PC-3 (cell line): ENCODE measurements at regions not wholly inside any gene's neighbourhood (a gene's known extent, or its start where the extent isn't known, plus 50 kb on each side); places are given as distances from the start of the nearest gene placed in this dataset.

ENCODE experiments used
- ATAC-seq: fragments of 200-7000 bp; cut with Tn5 transposase; 2 replicates; pipeline ENCODE4 v1.9.1; 2020; ENCODE audit warnings: mild to moderate bottlenecking, moderate library complexity
- BruUV-seq: library from RNA; stranded (reverse); fragments of 400-500 nt; replicated peaks from 2 replicates; lab custom pipeline; 2021; lab: Mats Ljungman, UMichigan
- CTCF ChIA-PET: fragments of 300-600 bp; sonication (Branson Sonifier 250); formaldehyde crosslinking; loops from one replicate; lab custom pipeline; 2022; ENCODE audit warnings: antibody characterized with exemption; lab: Charles Lee
- POLR2A ChIA-PET: fragments of 300-600 bp; sonication (Branson Sonifier 250); formaldehyde crosslinking; loops from one replicate; lab custom pipeline; 2022; ENCODE audit warnings: antibody characterized with exemption; ENCODE audit not compliant: unreplicated experiment; lab: Charles Lee
- DNase-seq: peaks from one replicate; pipeline ENCODE4 v3.0.0-alpha.2; 2015
- H2AFZ ChIP-seq: fragments of 300-600 bp; sonication (generic); 2 replicates; pipeline ENCODE4 v1.6.0; 2016; ENCODE audit warnings: antibody characterized with exemption, low read length
- H3F3A ChIP-seq: fragments of 300-600 bp; sonication (generic); one replicate; pipeline ENCODE4 v1.6.0; 2017; ENCODE audit warnings: antibody characterized with exemption, low read length, control low read depth, mild to moderate bottlenecking; ENCODE audit not compliant: unreplicated experiment
- H3K27ac ChIP-seq: fragments of 300-600 bp; sonication (generic); 2 replicates; pipeline ENCODE4 v1.5.1; 2016; ENCODE audit warnings: mild to moderate bottlenecking, low read length
- H3K27me3 ChIP-seq: fragments of 300-600 bp; sonication (generic); 2 replicates; pipeline ENCODE4 v1.6.1; 2016; ENCODE audit warnings: low read length, mixed read lengths
- H3K36me3 ChIP-seq: fragments of 300-600 bp; sonication (generic); 2 replicates; pipeline ENCODE4 v1.6.1; 2016; ENCODE audit warnings: low read depth, mixed run types, low read length, mixed read lengths
- H3K4me1 ChIP-seq: fragments of 300-600 bp; sonication (generic); 2 replicates; pipeline ENCODE4 v1.5.1; 2016; ENCODE audit warnings: low read length; ENCODE audit not compliant: insufficient read depth
- H3K4me2 ChIP-seq: fragments of 300-600 bp; sonication (generic); 2 replicates; pipeline ENCODE4 v1.6.0; 2016; ENCODE audit warnings: low read length
- H3K4me3 ChIP-seq: fragments of 300-600 bp; sonication (generic); 2 replicates; pipeline ENCODE4 v1.5.1; 2016; ENCODE audit warnings: mild to moderate bottlenecking, low read length, mixed read lengths
- H3K79me2 ChIP-seq: fragments of 300-600 bp; sonication (generic); 2 replicates; pipeline ENCODE4 v1.6.1; 2017; ENCODE audit warnings: low read length, mixed read lengths
- H3K9ac ChIP-seq: fragments of 300-600 bp; sonication (generic); 2 replicates; pipeline ENCODE4 v1.6.0; 2016; ENCODE audit warnings: mild to moderate bottlenecking, low read length
- H3K9me2 ChIP-seq: fragments of 300-600 bp; sonication (generic); replicated peaks from 2 replicates; pipeline ENCODE4 v1.6.1; 2016; ENCODE audit warnings: mixed run types, low read length, mixed read lengths
- H3K9me3 ChIP-seq: fragments of 300-600 bp; sonication (generic); 2 replicates; pipeline ENCODE4 v1.6.1; 2016; ENCODE audit warnings: low read length, mixed read lengths
- H4K20me1 ChIP-seq: fragments of 300-600 bp; sonication (generic); 2 replicates; pipeline ENCODE4 v1.6.1; 2016; ENCODE audit warnings: low read length, mixed read lengths
- EZH2 ChIP-seq: fragments of 300-600 bp; sonication (generic); IDR thresholded peaks from one replicate; pipeline ENCODE4 v1.6.1; 2017; ENCODE audit warnings: antibody characterized with exemption, mild to moderate bottlenecking, low read length; ENCODE audit not compliant: unreplicated experiment
- EZH2phosphoT487 ChIP-seq: fragments of 300-600 bp; sonication (generic); IDR thresholded peaks from 2 replicates; pipeline ENCODE4 v1.6.1; 2018; ENCODE audit warnings: mild to moderate bottlenecking, antibody characterized with exemption, low read length, borderline replicate concordance
- intact Hi-C: fragments of 100-400 bp; cut with micrococcal nuclease; formaldehyde crosslinking; loops from 2 replicates; pipeline ENCODE4 v1.9.0; 2023
- TF ChIP-seq, protein P1 (sequence below): fragments of 300-600 bp; sonication (generic); conservative IDR thresholded peaks from 2 replicates; pipeline ENCODE4 v1.5.1; 2017; ENCODE audit warnings: antibody characterized with exemption, low read depth, mild to moderate bottlenecking, low read length

DNA sequence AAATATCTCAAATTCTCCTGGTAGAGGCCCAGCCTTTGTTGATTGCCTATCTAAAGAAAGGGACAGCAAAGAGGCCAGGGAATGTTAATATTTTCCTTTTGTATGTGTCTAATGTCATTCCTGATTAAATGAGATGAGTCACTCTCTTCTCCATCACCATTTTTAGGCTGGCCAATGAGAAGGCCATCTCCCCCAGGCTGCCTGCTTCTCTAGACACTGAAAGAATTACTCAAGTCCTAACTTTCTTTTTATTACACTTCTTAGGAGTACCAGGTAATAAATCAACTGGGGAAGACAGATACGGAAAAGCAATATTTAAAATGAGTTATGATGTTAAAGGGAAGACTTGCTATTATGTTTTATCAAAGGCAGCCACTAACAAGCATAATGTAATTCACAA is 259.2 kb upstream of the SORL1-AS1 start:
- TF ChIP-seq EZH2phosphoT487 (no peak), EZH2 (no peak)
- TF ChIP-seq, protein P1, sequence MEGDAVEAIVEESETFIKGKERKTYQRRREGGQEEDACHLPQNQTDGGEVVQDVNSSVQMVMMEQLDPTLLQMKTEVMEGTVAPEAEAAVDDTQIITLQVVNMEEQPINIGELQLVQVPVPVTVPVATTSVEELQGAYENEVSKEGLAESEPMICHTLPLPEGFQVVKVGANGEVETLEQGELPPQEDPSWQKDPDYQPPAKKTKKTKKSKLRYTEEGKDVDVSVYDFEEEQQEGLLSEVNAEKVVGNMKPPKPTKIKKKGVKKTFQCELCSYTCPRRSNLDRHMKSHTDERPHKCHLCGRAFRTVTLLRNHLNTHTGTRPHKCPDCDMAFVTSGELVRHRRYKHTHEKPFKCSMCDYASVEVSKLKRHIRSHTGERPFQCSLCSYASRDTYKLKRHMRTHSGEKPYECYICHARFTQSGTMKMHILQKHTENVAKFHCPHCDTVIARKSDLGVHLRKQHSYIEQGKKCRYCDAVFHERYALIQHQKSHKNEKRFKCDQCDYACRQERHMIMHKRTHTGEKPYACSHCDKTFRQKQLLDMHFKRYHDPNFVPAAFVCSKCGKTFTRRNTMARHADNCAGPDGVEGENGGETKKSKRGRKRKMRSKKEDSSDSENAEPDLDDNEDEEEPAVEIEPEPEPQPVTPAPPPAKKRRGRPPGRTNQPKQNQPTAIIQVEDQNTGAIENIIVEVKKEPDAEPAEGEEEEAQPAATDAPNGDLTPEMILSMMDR: no peak
- H3K4me2 ChIP-seq: no peak overlapping the region
- CTCF ChIA-PET: no interaction called here

DNA sequence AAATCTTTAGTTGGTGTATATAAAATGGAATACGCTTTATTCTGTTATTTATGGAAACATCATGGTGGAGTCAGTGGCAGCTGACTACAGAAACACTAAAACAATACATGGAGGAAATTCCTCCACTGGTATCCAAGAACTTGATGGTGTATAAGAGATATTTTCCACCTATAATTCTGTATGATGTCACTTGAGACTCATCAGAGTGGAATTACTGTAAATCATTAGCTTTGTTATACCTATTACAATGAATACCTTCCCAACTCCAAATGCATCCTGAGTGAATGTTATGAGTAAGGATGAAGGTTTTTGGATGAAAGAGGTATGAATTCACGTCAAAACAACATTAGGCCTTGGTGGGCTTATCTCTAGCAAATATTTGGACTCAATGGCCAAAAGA is 258.5 kb upstream of the SORL1-AS1 start:
- Histone ChIP-seq H3K27me3 (no peaks in the 10 kb centered on the region; the same call in 1 of the 2 replicates), H3K9me3 (no peaks in the 10 kb centered on the region), H3K79me2 (no peaks in the 10 kb centered on the region), H3K4me3 (no peak overlapping the region), H3F3A (no peaks in the 10 kb centered on the region), H3K36me3 (no peaks in the 10 kb centered on the region), H3K4me2 (no peak overlapping the region), H3K9ac (no peak overlapping the region), H3K9me2 (no peaks in the 10 kb centered on the region), H3K4me1 (no peaks in the 10 kb centered on the region), H4K20me1 (no peaks in the 10 kb centered on the region), H3K27ac (no peak overlapping the region), H2AFZ (no peak overlapping the region)
- ATAC-seq (no peak), DNase-seq (peak; percentile 30)
- ChIA-PET CTCF (no interaction called here), POLR2A (no interaction called here)
- TF ChIP-seq, protein P1: no peak
- TF ChIP-seq EZH2 (no peak), EZH2phosphoT487 (no peak)
- intact Hi-C loops: no loop called here
- BruUV-seq: no TSS peak

More for the DNA sequence above, 259.2 kb upstream of the SORL1-AS1 start:
- H2AFZ ChIP-seq: no peak overlapping the region
- no peak for DNase-seq
- no peaks in the 10 kb centered on the region for H4K20me1 ChIP-seq
- H3K9ac ChIP-seq: no peak overlapping the region
- H3K9me2 ChIP-seq: no peaks in the 10 kb centered on the region
- POLR2A ChIA-PET: no interaction called here
- no peaks in the 10 kb centered on the region for H3F3A ChIP-seq
- no TSS peak for BruUV-seq
- H3K27me3 ChIP-seq: no peaks in the 10 kb centered on the region; the same call in 1 of the 2 replicates
- no peaks in the 10 kb centered on the region for H3K79me2 ChIP-seq
- H3K9me3 ChIP-seq: no peaks in the 10 kb centered on the region
- H3K4me3 ChIP-seq: no peak overlapping the region
- intact Hi-C loops: no loop called here
- no peak overlapping the region for H3K27ac ChIP-seq
- no peak for ATAC-seq
- no peaks in the 10 kb centered on the region for H3K36me3 ChIP-seq
- H3K4me1 ChIP-seq: no peaks in the 10 kb centered on the region

DNA sequence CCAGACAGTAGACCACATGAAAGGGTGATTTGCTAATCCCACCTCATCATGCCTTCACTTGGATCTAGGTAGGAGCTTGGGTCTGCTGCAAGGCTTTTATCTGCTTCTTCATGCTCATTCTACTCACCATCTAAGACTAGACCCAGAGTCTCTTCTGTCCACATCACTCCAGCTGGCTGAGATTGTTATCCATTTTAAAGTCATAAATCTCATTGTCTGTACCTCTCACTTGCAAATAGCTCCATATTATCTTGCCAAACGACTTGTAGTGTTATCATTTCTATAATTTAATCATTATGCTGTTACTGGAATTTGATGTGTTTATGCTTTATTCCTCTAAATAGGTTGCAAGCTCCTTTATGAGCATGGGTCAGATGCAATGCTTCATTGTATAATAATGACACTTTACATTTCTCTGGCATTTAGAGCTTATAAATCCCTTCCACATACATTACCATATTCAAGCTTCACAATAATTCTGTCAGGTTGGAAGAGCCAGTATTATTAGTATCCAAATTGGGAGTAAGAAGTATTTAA is 254.2 kb upstream of the SORL1-AS1 start:
- intact Hi-C loops: no loop called here
- no peak overlapping the region for H3K27ac ChIP-seq
- no peak overlapping the region for H3K4me3 ChIP-seq
- H3K36me3 ChIP-seq: no peaks in the 10 kb centered on the region
- no peaks in the 10 kb centered on the region for H3F3A ChIP-seq
- H4K20me1 ChIP-seq: no peaks in the 10 kb centered on the region
- ChIA-PET POLR2A (no interaction called here), CTCF (no interaction called here)
- DNase-seq (no peak), ATAC-seq (no peak)
- no peak overlapping the region for H3K9ac ChIP-seq
- no peaks in the 10 kb centered on the region for H3K79me2 ChIP-seq
- TF ChIP-seq, protein P1: no peak
- TF ChIP-seq EZH2 (no peak), EZH2phosphoT487 (no peak)
- no peaks in the 10 kb centered on the region for H3K4me1 ChIP-seq
- peaks cover 9% of the 10 kb centered on the region; the same call in 1 of the 2 replicates for H3K27me3 ChIP-seq
- H3K9me3 ChIP-seq: no peaks in the 10 kb centered on the region
- 0 out of 2 replicates have a peak, but pooled peaks cover 6% of the 10 kb centered on the region for H3K9me2 ChIP-seq
- BruUV-seq: no TSS peak
- no peak overlapping the region for H2AFZ ChIP-seq
- no peak overlapping the region for H3K4me2 ChIP-seq
